ENCODE measurements at regions not wholly inside any gene's neighbourhood (a gene's known extent, or its start where the extent isn't known, plus 50 kb on each side); places are given as distances from the start of the nearest gene placed in this dataset.

DNA sequence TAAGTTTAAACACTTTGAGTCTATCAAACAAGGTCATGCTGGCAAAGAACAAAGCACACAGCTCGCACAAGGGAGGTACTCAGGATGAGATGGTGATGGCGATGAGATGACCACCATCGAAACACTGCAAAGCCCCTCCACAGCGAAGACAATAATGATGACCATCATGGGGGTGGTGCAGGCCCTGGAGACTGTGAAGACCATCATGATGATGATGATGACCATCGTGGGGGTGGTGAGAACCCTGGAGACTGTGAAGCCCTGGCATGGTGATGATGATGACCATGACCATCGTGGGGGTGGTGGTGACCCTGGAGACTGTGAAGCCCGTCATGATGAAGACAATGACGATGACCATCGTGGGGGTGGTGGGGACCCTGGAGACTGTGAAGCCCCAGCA lies 81.6 kb upstream of the SALL3 start:
- H3K9ac ChIP-seq (ENCODE audit: low read length): no peak overlapping the region
- no peak overlapping the region for H2AFZ ChIP-seq (ENCODE audit: low read depth, low read length)
- H3K79me2 ChIP-seq (ENCODE audit: low read length): no peaks in the 10 kb centered on the region
- H3K27ac ChIP-seq (ENCODE audit: low read length): no peak overlapping the region
- H3K9me3 ChIP-seq (ENCODE audit: insufficient read depth, low read length): no peaks in the 10 kb centered on the region
- no peak overlapping the region for H3K4me3 ChIP-seq (ENCODE audit: low read length)
- TF ChIP-seq, protein P1, sequence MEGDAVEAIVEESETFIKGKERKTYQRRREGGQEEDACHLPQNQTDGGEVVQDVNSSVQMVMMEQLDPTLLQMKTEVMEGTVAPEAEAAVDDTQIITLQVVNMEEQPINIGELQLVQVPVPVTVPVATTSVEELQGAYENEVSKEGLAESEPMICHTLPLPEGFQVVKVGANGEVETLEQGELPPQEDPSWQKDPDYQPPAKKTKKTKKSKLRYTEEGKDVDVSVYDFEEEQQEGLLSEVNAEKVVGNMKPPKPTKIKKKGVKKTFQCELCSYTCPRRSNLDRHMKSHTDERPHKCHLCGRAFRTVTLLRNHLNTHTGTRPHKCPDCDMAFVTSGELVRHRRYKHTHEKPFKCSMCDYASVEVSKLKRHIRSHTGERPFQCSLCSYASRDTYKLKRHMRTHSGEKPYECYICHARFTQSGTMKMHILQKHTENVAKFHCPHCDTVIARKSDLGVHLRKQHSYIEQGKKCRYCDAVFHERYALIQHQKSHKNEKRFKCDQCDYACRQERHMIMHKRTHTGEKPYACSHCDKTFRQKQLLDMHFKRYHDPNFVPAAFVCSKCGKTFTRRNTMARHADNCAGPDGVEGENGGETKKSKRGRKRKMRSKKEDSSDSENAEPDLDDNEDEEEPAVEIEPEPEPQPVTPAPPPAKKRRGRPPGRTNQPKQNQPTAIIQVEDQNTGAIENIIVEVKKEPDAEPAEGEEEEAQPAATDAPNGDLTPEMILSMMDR (IDR thresholded peaks at IDR 0.05; ENCODE audit: low read depth, low read length): no peak
- no peak for TF ChIP-seq EZH2phosphoT487 (IDR thresholded peaks at IDR 0.05; ENCODE audit: low read depth)
- no peaks in the 10 kb centered on the region for H4K20me1 ChIP-seq (ENCODE audit: insufficient read depth, low read length)
- H3K4me1 ChIP-seq (ENCODE audit: low read length): no peaks in the 10 kb centered on the region
- no peak overlapping the region for H3K4me2 ChIP-seq (ENCODE audit: low read length)
- H3K27me3 ChIP-seq (ENCODE audit: low read depth, low read length): no peaks in the 10 kb centered on the region
- no peaks in the 10 kb centered on the region for H3K36me3 ChIP-seq (replicated peaks; ENCODE audit: low read depth, low read length)

DNA sequence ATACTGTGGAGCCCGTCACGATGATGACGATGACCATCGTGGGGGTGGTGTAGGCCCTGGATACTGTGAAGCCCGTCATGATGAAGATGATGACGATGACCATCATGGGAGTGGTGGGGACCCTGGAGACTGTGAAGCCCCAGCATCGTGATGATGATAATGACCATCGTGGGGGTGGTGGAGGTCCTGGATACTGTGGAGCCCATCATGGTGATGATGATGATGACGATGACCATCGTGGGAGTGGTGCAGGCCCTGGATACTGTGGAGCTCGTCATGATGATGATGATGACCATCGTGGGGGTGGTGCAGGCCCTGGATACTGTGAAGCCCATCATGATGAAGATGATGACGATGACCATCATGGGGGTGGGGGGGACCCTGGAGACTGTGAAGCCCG lies 81.0 kb upstream of the SALL3 start:
- Histone ChIP-seq H3K27me3 (ENCODE audit: low read depth, low read length) (no peaks in the 10 kb centered on the region), H4K20me1 (ENCODE audit: insufficient read depth, low read length) (no peaks in the 10 kb centered on the region), H3K27ac (ENCODE audit: low read length) (no peak overlapping the region), H3K4me1 (ENCODE audit: low read length) (no peaks in the 10 kb centered on the region), H2AFZ (ENCODE audit: low read depth, low read length) (no peak overlapping the region), H3K4me2 (ENCODE audit: low read length) (no peak overlapping the region), H3K9me3 (ENCODE audit: insufficient read depth, low read length) (no peaks in the 10 kb centered on the region), H3K9ac (ENCODE audit: low read length) (no peak overlapping the region), H3K36me3 (replicated peaks; ENCODE audit: low read depth, low read length) (no peaks in the 10 kb centered on the region), H3K4me3 (ENCODE audit: low read length) (no peak overlapping the region), H3K79me2 (ENCODE audit: low read length) (no peaks in the 10 kb centered on the region)
- TF ChIP-seq, protein P1 (IDR thresholded peaks at IDR 0.05; ENCODE audit: low read depth, low read length): no peak
- no peak for TF ChIP-seq EZH2phosphoT487 (IDR thresholded peaks at IDR 0.05; ENCODE audit: low read depth)

- no peaks in the 10 kb centered on the region for H3K4me1 ChIP-seq (ENCODE audit: low read length)
- H3K27me3 ChIP-seq (ENCODE audit: low read depth, low read length): no peaks in the 10 kb centered on the region
- no peak overlapping the region for H3K27ac ChIP-seq (ENCODE audit: low read length)
- no peaks in the 10 kb centered on the region for H3K9me3 ChIP-seq (ENCODE audit: insufficient read depth, low read length)
- TF ChIP-seq EZH2phosphoT487 (IDR thresholded peaks at IDR 0.05; ENCODE audit: low read depth): no peak
- TF ChIP-seq, protein P1 (IDR thresholded peaks at IDR 0.05; ENCODE audit: low read depth, low read length): no peak
- H4K20me1 ChIP-seq (ENCODE audit: insufficient read depth, low read length): no peaks in the 10 kb centered on the region
- no peak overlapping the region for H3K4me2 ChIP-seq (ENCODE audit: low read length)
- no peaks in the 10 kb centered on the region for H3K36me3 ChIP-seq (replicated peaks; ENCODE audit: low read depth, low read length)
- H3K79me2 ChIP-seq (ENCODE audit: low read length): no peaks in the 10 kb centered on the region
- no peak overlapping the region for H3K4me3 ChIP-seq (ENCODE audit: low read length)
- no peak overlapping the region for H2AFZ ChIP-seq (ENCODE audit: low read depth, low read length)
- no peak overlapping the region for H3K9ac ChIP-seq (ENCODE audit: low read length)
Measured at GRCh38 chr18:78899241-78899640, 80.4 kb upstream of the SALL3 start.

DNA sequence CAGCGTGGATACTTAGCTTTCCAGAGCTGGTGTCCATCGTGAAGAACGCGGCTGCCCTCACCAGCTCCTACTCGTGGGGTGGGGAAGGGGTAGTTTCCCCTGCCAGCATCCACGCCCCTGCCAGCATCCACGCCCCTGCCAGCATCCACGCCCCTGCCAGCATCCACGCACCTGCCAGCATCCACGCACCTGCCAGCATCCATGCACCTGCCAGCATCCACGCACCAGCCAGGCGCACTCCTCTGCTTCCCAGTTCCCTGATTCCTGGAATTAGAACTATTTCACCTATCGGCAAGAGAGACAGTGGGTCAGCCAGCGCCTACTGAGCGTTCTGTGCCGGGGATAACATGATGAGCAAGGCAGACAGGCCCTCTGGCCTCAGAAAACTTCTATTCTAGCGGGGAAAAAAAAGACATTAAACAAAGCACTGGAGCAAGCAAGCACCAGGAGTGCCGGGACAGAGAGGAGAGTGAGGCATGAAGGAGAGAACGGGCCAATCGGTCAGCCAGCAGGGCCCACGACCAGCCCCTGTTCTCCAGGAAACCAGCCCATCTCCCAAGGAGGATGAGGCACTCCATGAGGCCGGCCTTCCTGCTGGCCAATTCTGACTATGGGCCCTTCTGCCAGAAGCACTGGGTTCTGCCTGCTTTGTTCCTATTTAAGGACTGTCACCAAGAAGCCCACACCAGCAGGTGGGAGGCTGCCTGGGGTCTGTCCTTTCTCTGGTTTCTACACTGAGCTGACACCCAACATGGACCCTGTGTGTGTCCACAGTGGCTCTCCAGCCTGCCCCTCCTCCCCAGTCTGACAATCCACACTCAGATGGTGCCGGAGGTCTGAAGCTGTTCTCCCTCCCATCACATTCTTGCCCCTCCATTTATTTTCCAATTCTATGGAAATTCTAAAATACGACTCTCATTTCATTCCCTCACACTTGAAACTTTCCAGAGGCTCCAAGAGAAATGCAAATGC lies 78.4 kb upstream of the SALL3 start:
- Histone ChIP-seq H3K9me3 (ENCODE audit: insufficient read depth, low read length) (no peaks in the 10 kb centered on the region), H2AFZ (ENCODE audit: low read depth, low read length) (no peak overlapping the region), H3K79me2 (ENCODE audit: low read length) (no peaks in the 10 kb centered on the region), H4K20me1 (ENCODE audit: insufficient read depth, low read length) (no peaks in the 10 kb centered on the region), H3K36me3 (replicated peaks; ENCODE audit: low read depth, low read length) (no peaks in the 10 kb centered on the region), H3K27me3 (ENCODE audit: low read depth, low read length) (no peaks in the 10 kb centered on the region), H3K27ac (ENCODE audit: low read length) (no peak overlapping the region), H3K9ac (ENCODE audit: low read length) (no peak overlapping the region), H3K4me3 (ENCODE audit: low read length) (no peak overlapping the region), H3K4me2 (ENCODE audit: low read length) (no peak overlapping the region), H3K4me1 (ENCODE audit: low read length) (no peaks in the 10 kb centered on the region)
- TF ChIP-seq EZH2phosphoT487 (IDR thresholded peaks at IDR 0.05; ENCODE audit: low read depth): no peak
- TF ChIP-seq, protein P1 (IDR thresholded peaks at IDR 0.05; ENCODE audit: low read depth, low read length): no peak
